SK-N-SH (cell line): ENCODE measurements at regions not wholly inside any gene's neighbourhood (a gene's known extent, or its start where the extent isn't known, plus 50 kb on each side); places are given as distances from the start of the nearest gene placed in this dataset.

Experiments used
- CTCF ChIP-seq: fragments of 200-600 bp; sonication (generic); IDR thresholded peaks from 2 replicates; pipeline ENCODE4 v1.6.1; 2017; ENCODE audit warnings: antibody characterized with exemption, mild to moderate bottlenecking, moderate library complexity
- EZH2phosphoT487 ChIP-seq: fragments of 200-600 bp; sonication (generic); IDR thresholded peaks from 2 replicates; pipeline ENCODE4 v1.6.1; 2017; ENCODE audit warnings: low read depth, mixed run types, mild to moderate bottlenecking, antibody characterized with exemption, moderate library complexity, borderline replicate concordance
- GABPA ChIP-seq: IDR thresholded peaks from 2 replicates; pipeline ENCODE4 v1.4.0; 2012; ENCODE audit warnings: low read depth, mild to moderate bottlenecking
- GATA2 ChIP-seq: sonication (generic); formaldehyde crosslinking; IDR thresholded peaks from 2 replicates; pipeline ENCODE4 v1.5.0; 2020; ENCODE audit warnings: mild to moderate bottlenecking, missing genetic modification reagents
- MAX ChIP-seq: IDR thresholded peaks from 2 replicates; pipeline ENCODE4 v1.4.0; 2012; ENCODE audit warnings: low read depth
- NRF1 ChIP-seq: IDR thresholded peaks from 2 replicates; pipeline ENCODE4 v1.6.1; 2012; ENCODE audit warnings: low read depth, mild to moderate bottlenecking, low read length
- PBX3 ChIP-seq: IDR thresholded peaks from 2 replicates; pipeline ENCODE4; 2012
- POLR2AphosphoS5 ChIP-seq: IDR thresholded peaks from 2 replicates; pipeline ENCODE4 v1.6.1; 2012; ENCODE audit warnings: low read depth, low read length
- RAD21 ChIP-seq: IDR thresholded peaks from 2 replicates; pipeline ENCODE4 v1.6.1; 2012; ENCODE audit warnings: mild to moderate bottlenecking, low read length
- RFX5 ChIP-seq: IDR thresholded peaks from 2 replicates; pipeline ENCODE4 v1.6.1; 2012; ENCODE audit warnings: mild to moderate bottlenecking, improper control_type of control experiment, low read length
- SIN3A ChIP-seq: IDR thresholded peaks from 2 replicates; pipeline ENCODE4 v1.6.1; 2012; ENCODE audit warnings: low read depth, mild to moderate bottlenecking, low read length, moderate library complexity, borderline replicate concordance
- YY1 ChIP-seq: IDR thresholded peaks from 2 replicates; pipeline ENCODE4 v1.4.0; 2012; ENCODE audit warnings: low read depth, mild to moderate bottlenecking
- TF ChIP-seq, protein P1 (sequence below): fragments of 150-350 bp; IDR thresholded peaks from 2 replicates; pipeline ENCODE4 v1.6.1; 2016; ENCODE audit warnings: mild to moderate bottlenecking, low read depth, low read length
- TF ChIP-seq, protein P2 (sequence below): fragments of 150-350 bp; IDR thresholded peaks from 2 replicates; pipeline ENCODE4 v1.6.1; 2017; ENCODE audit warnings: antibody characterized with exemption, low read length, low read depth, borderline replicate concordance

- no peak for TF ChIP-seq RAD21
- TF ChIP-seq, protein P1, sequence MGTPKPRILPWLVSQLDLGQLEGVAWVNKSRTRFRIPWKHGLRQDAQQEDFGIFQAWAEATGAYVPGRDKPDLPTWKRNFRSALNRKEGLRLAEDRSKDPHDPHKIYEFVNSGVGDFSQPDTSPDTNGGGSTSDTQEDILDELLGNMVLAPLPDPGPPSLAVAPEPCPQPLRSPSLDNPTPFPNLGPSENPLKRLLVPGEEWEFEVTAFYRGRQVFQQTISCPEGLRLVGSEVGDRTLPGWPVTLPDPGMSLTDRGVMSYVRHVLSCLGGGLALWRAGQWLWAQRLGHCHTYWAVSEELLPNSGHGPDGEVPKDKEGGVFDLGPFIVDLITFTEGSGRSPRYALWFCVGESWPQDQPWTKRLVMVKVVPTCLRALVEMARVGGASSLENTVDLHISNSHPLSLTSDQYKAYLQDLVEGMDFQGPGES, result no peak
- TF ChIP-seq GATA2 (CRISPR knock-in tag), result no peak
- no peak for TF ChIP-seq RFX5
- no peak for TF ChIP-seq CTCF
- TF ChIP-seq, protein P2, sequence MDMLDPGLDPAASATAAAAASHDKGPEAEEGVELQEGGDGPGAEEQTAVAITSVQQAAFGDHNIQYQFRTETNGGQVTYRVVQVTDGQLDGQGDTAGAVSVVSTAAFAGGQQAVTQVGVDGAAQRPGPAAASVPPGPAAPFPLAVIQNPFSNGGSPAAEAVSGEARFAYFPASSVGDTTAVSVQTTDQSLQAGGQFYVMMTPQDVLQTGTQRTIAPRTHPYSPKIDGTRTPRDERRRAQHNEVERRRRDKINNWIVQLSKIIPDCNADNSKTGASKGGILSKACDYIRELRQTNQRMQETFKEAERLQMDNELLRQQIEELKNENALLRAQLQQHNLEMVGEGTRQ, result no peak
- TF ChIP-seq NRF1, result no peak
- TF ChIP-seq EZH2phosphoT487, result no peak
- no peak for TF ChIP-seq SIN3A
- TF ChIP-seq PBX3, result no peak
- TF ChIP-seq YY1, result no peak
- no peak for TF ChIP-seq POLR2AphosphoS5
- TF ChIP-seq GABPA, result no peak
- TF ChIP-seq MAX, result no peak
Measured at GRCh38 chr3:110181226-110181625, 843.9 kb upstream of the DPPA4 start.
